ENCODE measurements at regions not wholly inside any gene's neighbourhood (a gene's known extent, or its start where the extent isn't known, plus 50 kb on each side); places are given as distances from the start of the nearest gene placed in this dataset.

DNA sequence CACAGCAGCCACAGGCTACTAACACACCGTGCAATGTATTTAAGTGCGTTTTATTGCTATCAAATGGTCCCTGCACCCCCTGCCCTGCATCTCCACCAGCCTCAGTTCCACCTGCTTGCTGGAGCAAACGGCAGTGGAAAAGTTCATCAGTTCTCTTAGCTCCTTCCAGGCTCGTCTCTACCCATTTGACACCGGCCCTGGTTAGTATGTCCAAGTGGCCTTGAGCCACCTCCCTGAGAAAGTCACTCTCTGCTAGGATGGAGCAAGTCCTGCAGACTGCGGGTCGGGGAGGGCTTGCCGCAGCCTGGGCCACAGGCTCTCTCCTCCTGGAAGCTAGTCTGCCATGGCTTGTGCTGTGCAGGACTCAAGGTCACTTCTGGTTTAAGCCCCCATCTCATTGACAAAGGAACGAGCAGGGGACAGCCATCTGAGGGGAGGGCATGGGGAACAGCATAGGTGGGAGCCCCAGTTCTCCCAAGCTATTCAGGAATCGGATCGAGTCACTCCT is 74.9 kb downstream of the RHOB start:
- TF ChIP-seq, protein P1, sequence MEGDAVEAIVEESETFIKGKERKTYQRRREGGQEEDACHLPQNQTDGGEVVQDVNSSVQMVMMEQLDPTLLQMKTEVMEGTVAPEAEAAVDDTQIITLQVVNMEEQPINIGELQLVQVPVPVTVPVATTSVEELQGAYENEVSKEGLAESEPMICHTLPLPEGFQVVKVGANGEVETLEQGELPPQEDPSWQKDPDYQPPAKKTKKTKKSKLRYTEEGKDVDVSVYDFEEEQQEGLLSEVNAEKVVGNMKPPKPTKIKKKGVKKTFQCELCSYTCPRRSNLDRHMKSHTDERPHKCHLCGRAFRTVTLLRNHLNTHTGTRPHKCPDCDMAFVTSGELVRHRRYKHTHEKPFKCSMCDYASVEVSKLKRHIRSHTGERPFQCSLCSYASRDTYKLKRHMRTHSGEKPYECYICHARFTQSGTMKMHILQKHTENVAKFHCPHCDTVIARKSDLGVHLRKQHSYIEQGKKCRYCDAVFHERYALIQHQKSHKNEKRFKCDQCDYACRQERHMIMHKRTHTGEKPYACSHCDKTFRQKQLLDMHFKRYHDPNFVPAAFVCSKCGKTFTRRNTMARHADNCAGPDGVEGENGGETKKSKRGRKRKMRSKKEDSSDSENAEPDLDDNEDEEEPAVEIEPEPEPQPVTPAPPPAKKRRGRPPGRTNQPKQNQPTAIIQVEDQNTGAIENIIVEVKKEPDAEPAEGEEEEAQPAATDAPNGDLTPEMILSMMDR (IDR thresholded peaks at IDR 0.05; ENCODE audit: low read length) = no peak
- TF ChIP-seq EZH2 (optimal IDR thresholded peaks at IDR 0.05; ENCODE audit: low read depth, low read length) = no peak
- no peak for TF ChIP-seq EZH2phosphoT487 (IDR thresholded peaks at IDR 0.05; ENCODE audit: low read length)
- Histone ChIP-seq H3K9ac (ENCODE audit: low read length) (no peak overlapping the region), H3K36me3 (replicated peaks; ENCODE audit: insufficient read depth, low read length) (no peaks in the 10 kb centered on the region)

DNA sequence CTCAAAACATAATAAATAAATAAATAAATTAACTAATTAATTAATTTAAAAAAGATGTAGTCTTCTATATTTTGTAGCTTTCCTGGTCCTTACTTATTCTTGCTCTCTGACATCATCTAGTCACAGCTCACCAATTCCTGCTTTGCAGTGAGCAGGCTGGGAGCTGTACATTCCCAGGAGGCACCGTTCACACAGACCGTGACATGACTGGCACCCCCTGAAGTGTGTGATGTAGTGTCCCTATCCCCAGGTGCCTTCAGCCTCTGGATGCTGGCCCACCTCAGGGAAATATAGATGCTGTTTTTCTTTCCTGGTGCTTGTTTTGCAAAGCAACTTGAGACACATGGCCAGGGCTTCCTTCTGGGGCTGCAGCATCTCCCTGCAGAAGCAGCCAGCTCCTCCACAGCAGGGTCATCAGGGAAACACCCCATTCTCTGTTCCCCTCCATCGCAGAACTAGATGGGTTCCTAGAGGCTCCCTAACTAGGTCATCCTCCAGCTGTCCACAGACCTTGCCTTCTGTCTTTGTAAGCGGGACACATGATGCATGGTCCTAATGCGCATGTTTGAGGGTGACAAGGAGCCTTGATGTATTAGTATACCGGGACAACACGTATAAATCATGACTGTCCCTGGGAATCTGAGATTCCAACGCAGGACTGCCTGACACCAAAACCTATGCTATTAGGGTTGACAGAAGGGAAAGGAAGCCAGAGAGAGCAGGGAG is 76.4 kb downstream of the RHOB start:
- Histone ChIP-seq H3K9me2 (replicated peaks; ENCODE audit: insufficient read depth, low read length) (no peaks in the 10 kb centered on the region), H4K20me1 (ENCODE audit: insufficient read depth, low read length) (no peaks in the 10 kb centered on the region), H3K9ac (ENCODE audit: low read length) (no peak overlapping the region), H3K27me3 (replicated peaks; ENCODE audit: insufficient read depth, low read length) (no peaks in the 10 kb centered on the region), H3F3A (ENCODE audit: insufficient read depth, low read length) (no peaks in the 10 kb centered on the region), H3K4me2 (ENCODE audit: low read depth, low read length) (no peak overlapping the region), H3K9me3 (replicated peaks; ENCODE audit: insufficient read depth, low read length) (no peaks in the 10 kb centered on the region), H3K4me3 (ENCODE audit: low read length) (no peak overlapping the region), H3K27ac (ENCODE audit: low read length) (no peak overlapping the region), H3K36me3 (replicated peaks; ENCODE audit: insufficient read depth, low read length) (no peaks in the 10 kb centered on the region), H3K79me2 (ENCODE audit: low read length) (no peaks in the 10 kb centered on the region), H2AFZ (ENCODE audit: low read length) (no peak overlapping the region), H3K4me1 (ENCODE audit: low read length) (peaks cover 6% of the 10 kb centered on the region; the same call in 1 of the 2 replicates)
- TF ChIP-seq EZH2 (optimal IDR thresholded peaks at IDR 0.05; ENCODE audit: low read depth, low read length) (no peak), EZH2phosphoT487 (IDR thresholded peaks at IDR 0.05; ENCODE audit: low read length) (no peak)
- TF ChIP-seq, protein P1 (IDR thresholded peaks at IDR 0.05; ENCODE audit: low read length) = no peak
- no peak for DNase-seq

More for the DNA sequence above, 74.9 kb downstream of the RHOB start:
- Histone ChIP-seq H3K4me1 (ENCODE audit: low read length) (peaks cover 6% of the 10 kb centered on the region; the same call in 1 of the 2 replicates), H3K9me3 (replicated peaks; ENCODE audit: insufficient read depth, low read length) (no peaks in the 10 kb centered on the region), H3F3A (ENCODE audit: insufficient read depth, low read length) (no peaks in the 10 kb centered on the region), H4K20me1 (ENCODE audit: insufficient read depth, low read length) (no peaks in the 10 kb centered on the region), H3K79me2 (ENCODE audit: low read length) (no peaks in the 10 kb centered on the region), H3K9me2 (replicated peaks; ENCODE audit: insufficient read depth, low read length) (no peaks in the 10 kb centered on the region), H3K4me2 (ENCODE audit: low read depth, low read length) (no peak overlapping the region), H2AFZ (ENCODE audit: low read length) (no peak overlapping the region), H3K27ac (ENCODE audit: low read length) (no peak overlapping the region), H3K4me3 (ENCODE audit: low read length) (no peak overlapping the region), H3K27me3 (replicated peaks; ENCODE audit: insufficient read depth, low read length) (no peaks in the 10 kb centered on the region)
- no peak for DNase-seq

DNA sequence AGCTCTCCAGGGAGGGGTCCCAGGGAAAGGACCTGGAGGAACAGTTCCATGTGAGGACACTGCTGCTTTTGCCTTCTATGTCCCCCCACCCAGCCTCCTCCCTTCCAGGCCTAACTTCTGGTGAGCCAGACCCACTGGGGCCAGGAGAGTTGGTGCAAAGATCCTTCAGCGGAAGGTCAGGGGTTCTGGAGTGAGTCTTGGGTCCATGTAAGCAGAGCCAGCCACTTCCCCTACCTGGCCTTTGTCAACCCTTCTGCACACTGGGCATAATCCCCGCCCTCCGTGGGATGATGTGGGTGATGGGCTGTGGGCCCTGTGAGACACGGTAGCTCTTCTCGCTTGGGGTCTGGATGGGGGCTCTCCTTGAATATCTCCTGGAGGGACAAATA is 76.9 kb downstream of the RHOB start:
- Histone ChIP-seq H3K27ac (ENCODE audit: low read length) (no peak overlapping the region), H3K27me3 (replicated peaks; ENCODE audit: insufficient read depth, low read length) (no peaks in the 10 kb centered on the region), H3K4me2 (ENCODE audit: low read depth, low read length) (no peak overlapping the region), H3K79me2 (ENCODE audit: low read length) (no peaks in the 10 kb centered on the region), H3K36me3 (replicated peaks; ENCODE audit: insufficient read depth, low read length) (no peaks in the 10 kb centered on the region), H3K9me2 (replicated peaks; ENCODE audit: insufficient read depth, low read length) (no peaks in the 10 kb centered on the region), H3K4me1 (ENCODE audit: low read length) (peaks cover 6% of the 10 kb centered on the region; the same call in 1 of the 2 replicates), H4K20me1 (ENCODE audit: insufficient read depth, low read length) (no peaks in the 10 kb centered on the region), H3K4me3 (ENCODE audit: low read length) (no peak overlapping the region), H3K9me3 (replicated peaks; ENCODE audit: insufficient read depth, low read length) (no peaks in the 10 kb centered on the region), H3F3A (ENCODE audit: insufficient read depth, low read length) (no peaks in the 10 kb centered on the region), H3K9ac (ENCODE audit: low read length) (no peak overlapping the region), H2AFZ (ENCODE audit: low read length) (no peak overlapping the region)
- DNase-seq = no peak
- no peak for TF ChIP-seq EZH2phosphoT487 (IDR thresholded peaks at IDR 0.05; ENCODE audit: low read length)
- TF ChIP-seq, protein P1 (IDR thresholded peaks at IDR 0.05; ENCODE audit: low read length) = no peak
- TF ChIP-seq EZH2 (optimal IDR thresholded peaks at IDR 0.05; ENCODE audit: low read depth, low read length) = no peak

All from MM.1S (cell line).